Muscle layer of duodenum (tissue), 2 donors: ENCODE measurements at regions not wholly inside any gene's neighbourhood (a gene's known extent, or its start where the extent isn't known, plus 50 kb on each side); places are given as distances from the start of the nearest gene placed in this dataset.

Experiments used
- H3K27ac ChIP-seq: one replicate; pipeline ENCODE4 v1.7.0; 2013; ENCODE audit warnings: mild to moderate bottlenecking, low read length
- H3K27me3 ChIP-seq: one replicate; pipeline ENCODE4 v1.7.0; 2013; ENCODE audit warnings: low read depth, mild to moderate bottlenecking, control low read depth, low read length
- H3K36me3 ChIP-seq, 2 donors: one replicate each; pipeline ENCODE4 v1.7.0; 2013; ENCODE audit warnings: low read length in 2 of 2, control low read depth in 1 of 2, mild to moderate bottlenecking in 1 of 2; ENCODE audit not compliant: insufficient read depth in 2 of 2, control insufficient read depth in 1 of 2
- H3K4me1 ChIP-seq, 2 donors: one replicate each; pipeline ENCODE4 v1.7.0; 2013; ENCODE audit warnings: low read length in 2 of 2, mild to moderate bottlenecking in 2 of 2, control low read depth in 1 of 2, moderate library complexity in 1 of 2; ENCODE audit not compliant: insufficient read depth in 2 of 2, control insufficient read depth in 1 of 2
- H3K4me3 ChIP-seq, 2 donors: one replicate each; pipeline ENCODE4 v1.7.0; 2013; ENCODE audit warnings: low read length in 2 of 2, low read depth in 1 of 2, mild to moderate bottlenecking in 1 of 2
- H3K9me3 ChIP-seq, 2 donors: one replicate each; pipeline ENCODE4 v1.7.0; 2013; ENCODE audit warnings: low read length in 2 of 2, control low read depth in 1 of 2, mild to moderate bottlenecking in 1 of 2; ENCODE audit not compliant: control insufficient read depth in 1 of 2
- donor health status: healthy.

DNA sequence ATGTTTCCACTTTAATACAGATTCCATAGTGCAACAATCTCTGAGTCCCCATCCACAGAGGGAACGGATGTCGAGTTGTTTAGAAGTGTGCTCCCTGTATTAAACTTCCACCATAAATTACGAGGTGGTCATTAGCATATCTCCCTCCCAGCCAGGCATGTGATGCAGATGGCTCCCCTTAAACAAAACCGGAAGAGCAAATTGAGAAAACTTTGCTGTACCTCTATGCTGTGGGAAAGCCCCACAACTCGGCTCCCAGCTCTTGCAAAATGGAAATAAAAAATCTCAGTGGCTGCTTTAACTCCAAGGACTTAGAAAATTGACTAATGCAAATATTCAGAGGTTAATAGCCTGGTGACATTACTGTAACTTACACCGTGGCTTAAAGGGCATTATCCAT is 290.9 kb downstream of the MAF start:
- H3K9me3 ChIP-seq, result no peaks in the 10 kb centered on the region
- no peak overlapping the region for H3K27ac ChIP-seq
- no peaks in the 10 kb centered on the region for H3K36me3 ChIP-seq
- no peaks in the 10 kb centered on the region for H3K4me1 ChIP-seq
- H3K4me3 ChIP-seq, result no peak overlapping the region
- H3K27me3 ChIP-seq, result no peaks in the 10 kb centered on the region

DNA sequence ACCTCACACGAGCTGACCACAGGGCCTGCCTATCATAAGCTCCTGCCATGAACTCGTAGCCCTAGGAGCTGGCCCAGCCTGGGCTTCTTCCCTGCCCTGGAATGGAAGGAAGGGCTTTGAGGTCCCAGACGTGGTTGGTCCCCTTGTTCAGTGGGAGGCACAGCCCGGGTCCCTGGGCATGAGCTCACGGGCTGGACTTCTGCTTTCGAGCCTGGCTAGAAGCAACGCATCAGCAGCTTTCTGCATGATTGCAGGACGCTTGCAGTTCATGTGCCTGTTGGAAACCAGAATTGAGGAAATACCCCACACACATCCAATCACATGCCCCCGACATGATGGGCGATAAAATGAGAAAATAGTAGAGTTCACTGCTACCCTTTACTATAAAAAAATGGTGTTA is 293.3 kb downstream of the MAF start:
- H3K4me1 ChIP-seq, result no peaks in the 10 kb centered on the region
- no peaks in the 10 kb centered on the region for H3K9me3 ChIP-seq
- no peak overlapping the region for H3K4me3 ChIP-seq
- no peaks in the 10 kb centered on the region for H3K27me3 ChIP-seq
- no peaks in the 10 kb centered on the region for H3K36me3 ChIP-seq
- no peak overlapping the region for H3K27ac ChIP-seq

DNA sequence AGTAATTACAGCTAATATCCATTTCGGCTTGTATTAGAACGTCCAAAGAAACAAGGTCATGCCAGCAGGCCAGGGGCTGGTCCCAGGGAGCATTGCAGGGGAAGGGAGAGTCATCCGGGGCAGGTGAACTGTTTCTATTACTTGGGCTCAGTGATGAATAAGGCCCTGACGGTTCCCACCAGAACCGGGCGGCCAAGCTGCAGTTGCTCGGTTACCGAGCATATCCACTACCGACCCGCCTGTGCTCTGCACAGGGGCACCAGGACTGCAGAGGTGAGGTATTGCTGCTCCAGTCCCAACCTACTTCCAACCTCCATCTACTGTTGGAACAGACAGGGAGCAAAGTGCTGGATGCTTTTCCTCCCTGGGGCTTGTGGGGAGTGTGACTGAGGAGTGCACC is 295.5 kb downstream of the MAF start:
- H3K4me3 ChIP-seq, result no peak overlapping the region
- H3K36me3 ChIP-seq, result no peaks in the 10 kb centered on the region
- H3K27me3 ChIP-seq, result no peaks in the 10 kb centered on the region
- no peaks in the 10 kb centered on the region for H3K4me1 ChIP-seq
- no peaks in the 10 kb centered on the region for H3K9me3 ChIP-seq
- no peak overlapping the region for H3K27ac ChIP-seq

DNA sequence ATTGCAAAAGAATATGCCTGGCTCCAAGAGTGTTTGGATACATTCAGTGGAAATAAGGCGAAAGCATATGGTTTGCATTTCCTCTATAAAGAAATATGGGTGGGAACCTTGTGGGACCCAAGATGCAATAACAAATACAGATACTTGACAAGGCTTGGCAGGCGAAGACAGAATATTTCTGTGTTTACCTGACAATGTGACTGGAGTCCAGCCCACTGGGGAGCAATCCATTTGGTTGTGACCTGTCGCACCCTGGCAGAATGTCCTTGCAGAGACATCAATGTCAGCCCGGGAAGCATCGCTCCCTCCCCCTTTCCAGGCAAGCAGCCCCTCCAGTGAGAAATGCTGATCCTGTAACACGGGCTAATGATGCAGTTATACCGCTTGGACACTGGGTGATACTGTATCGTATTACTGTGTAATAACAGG is 296.6 kb downstream of the MAF start:
- Histone ChIP-seq H3K9me3 (no peaks in the 10 kb centered on the region), H3K36me3 (no peaks in the 10 kb centered on the region), H3K27ac (no peak overlapping the region), H3K27me3 (no peaks in the 10 kb centered on the region), H3K4me1 (no peaks in the 10 kb centered on the region), H3K4me3 (no peak overlapping the region)

DNA sequence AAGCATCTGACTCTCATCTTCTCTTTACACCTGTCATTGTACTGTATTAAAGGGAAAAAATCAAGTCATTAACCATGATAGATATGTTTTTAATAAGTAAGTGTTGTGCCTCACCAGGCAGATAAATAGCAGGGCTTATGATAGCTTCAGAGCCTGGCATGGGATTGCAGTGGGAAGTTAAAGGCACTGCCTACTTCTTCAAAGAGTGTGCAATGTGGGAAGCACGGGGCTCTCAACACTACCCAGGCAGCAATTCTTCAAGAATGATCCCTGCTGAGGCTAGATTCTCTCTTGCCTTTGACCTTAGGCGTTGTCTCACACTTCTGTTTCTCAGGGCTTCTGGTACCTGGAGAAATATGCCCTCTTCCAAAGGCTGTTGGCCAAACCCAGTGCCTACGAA is 297.3 kb downstream of the MAF start:
- Histone ChIP-seq H3K36me3 (no peaks in the 10 kb centered on the region), H3K9me3 (no peaks in the 10 kb centered on the region), H3K4me3 (no peak overlapping the region), H3K27ac (no peak overlapping the region), H3K4me1 (no peaks in the 10 kb centered on the region), H3K27me3 (no peaks in the 10 kb centered on the region)

DNA sequence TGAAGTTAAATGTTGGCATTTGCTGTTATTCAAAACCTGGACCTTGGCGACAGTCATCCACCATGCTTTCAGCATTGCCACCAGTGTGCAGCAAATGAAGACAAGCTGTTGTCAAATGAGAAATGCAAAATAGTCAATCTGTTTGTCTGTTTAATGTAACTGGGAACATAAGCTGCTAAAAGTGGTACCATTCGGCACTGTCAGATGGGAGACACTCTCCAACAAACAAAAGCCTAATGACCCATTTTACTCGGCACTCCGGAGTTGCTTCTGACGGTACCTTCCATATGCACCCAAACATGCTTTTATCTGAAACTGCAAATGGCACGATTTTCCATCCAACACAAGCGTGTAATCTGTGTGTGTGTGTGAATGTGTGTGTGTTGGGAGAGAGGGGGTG is 297.8 kb downstream of the MAF start:
- Histone ChIP-seq H3K4me1 (no peaks in the 10 kb centered on the region), H3K36me3 (no peaks in the 10 kb centered on the region), H3K4me3 (no peak overlapping the region), H3K27me3 (no peaks in the 10 kb centered on the region), H3K9me3 (no peaks in the 10 kb centered on the region), H3K27ac (no peak overlapping the region)

DNA sequence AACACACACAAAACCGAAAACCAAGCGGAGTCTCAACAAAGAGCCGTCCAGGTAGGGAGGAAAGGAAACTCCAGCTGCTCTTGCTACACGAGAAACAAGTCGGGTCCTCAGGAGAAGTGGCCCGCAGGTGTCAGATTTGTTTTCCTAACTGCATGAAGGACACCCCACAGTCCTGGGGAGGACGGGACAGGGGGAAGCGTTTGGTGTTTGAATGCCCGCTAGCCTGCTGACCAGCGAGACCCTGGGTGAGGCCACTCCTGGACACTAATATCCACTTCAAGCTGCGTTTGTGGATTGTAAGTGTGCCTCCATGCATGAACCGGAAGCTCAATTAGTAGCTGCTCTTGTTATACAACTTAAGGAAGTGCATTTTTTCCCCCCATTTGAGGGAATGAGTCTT is 299.5 kb downstream of the MAF start:
- Histone ChIP-seq H3K36me3 (no peaks in the 10 kb centered on the region), H3K27ac (no peak overlapping the region), H3K27me3 (no peaks in the 10 kb centered on the region), H3K4me3 (no peak overlapping the region), H3K9me3 (no peaks in the 10 kb centered on the region), H3K4me1 (no peaks in the 10 kb centered on the region)

DNA sequence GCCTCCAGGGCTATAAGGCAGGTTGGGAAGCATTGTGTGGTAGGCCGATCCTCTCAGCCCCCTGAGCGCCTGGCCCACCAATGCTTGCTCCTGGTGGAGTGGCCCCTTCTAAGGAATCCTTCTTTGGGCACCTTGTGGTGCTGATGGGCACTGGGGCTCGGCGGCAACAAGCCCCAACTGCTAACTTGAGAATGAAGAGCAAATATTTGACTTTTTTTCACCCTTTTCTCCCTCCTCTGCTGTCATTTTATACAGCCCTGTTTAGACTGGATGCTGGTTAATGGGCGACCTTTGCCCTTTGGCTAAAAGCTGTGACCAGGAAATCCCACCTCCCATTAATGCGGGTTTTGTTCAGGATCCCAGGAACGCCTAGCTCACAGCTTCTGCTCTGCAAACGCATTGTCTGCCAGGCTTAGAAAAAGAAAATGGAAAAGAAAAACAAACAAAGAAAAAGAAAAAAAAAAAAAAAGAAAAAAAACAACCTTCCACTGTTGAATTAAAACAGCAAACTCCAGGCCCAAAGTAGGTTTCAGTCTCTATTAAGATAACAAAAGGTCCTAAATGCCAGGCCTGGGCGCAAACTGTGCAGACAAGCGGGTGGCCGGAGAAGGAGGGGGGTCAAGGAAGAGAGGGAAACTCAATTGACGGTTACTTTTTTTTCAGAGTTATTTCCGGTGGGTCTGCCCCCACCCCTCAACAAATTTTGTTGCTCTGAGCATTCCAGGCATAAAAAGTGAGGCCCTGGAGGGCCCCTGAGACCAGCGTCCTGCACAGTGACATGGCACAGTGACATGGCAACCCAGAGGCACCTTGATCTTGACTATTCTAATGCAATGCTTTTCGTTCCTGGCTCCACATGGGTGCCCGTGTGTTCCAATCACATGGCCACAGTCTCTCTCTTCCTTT is 301.4 kb downstream of the MAF start:
- Histone ChIP-seq H3K9me3 (no peaks in the 10 kb centered on the region), H3K27ac (no peak overlapping the region), H3K4me3 (no peak overlapping the region), H3K36me3 (no peaks in the 10 kb centered on the region), H3K27me3 (no peaks in the 10 kb centered on the region), H3K4me1 (no peaks in the 10 kb centered on the region)

DNA sequence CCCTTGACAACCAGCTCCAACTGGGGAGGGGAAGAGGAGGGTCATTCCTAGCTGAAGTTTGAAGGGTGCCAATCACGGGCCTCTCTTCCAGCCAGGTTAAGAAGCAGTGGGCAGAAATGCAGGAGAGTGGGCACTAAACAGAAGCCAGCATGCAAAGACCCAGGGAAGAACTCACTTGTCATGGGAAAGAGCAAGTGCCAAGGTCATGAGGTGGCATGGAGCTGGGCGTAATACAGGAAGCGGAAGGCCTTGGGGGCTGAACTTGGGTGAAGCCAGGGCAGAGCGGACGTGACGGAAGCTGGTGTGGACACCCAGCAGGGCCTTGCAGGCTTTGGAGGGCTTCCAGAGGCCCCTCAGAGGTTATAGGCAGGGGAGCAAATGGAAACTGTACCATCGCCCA is 302.1 kb downstream of the MAF start:
- Histone ChIP-seq H3K27me3 (no peaks in the 10 kb centered on the region), H3K9me3 (no peaks in the 10 kb centered on the region), H3K4me3 (no peak overlapping the region), H3K36me3 (no peaks in the 10 kb centered on the region), H3K4me1 (no peaks in the 10 kb centered on the region), H3K27ac (no peak overlapping the region)

DNA sequence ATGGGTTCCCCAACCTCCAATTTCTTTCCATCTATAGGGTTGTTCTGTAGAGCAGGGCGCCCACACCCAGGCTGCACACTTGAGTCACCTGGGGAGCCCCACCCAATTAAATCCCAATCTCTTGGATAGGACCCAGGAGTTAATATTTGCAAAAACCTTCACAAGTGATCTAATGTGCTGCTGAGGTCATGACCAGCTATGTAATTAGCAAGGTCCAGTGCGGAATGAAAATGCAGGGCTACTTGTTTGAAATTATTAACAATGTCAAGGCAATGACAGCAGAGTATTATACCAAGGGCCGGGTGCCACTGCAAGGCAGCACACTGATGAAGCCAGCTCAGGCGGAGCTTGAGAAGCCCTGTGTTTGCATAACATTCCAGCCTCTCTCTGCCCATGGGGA is 302.7 kb downstream of the MAF start:
- Histone ChIP-seq H3K4me1 (no peaks in the 10 kb centered on the region), H3K27me3 (no peaks in the 10 kb centered on the region)

DNA sequence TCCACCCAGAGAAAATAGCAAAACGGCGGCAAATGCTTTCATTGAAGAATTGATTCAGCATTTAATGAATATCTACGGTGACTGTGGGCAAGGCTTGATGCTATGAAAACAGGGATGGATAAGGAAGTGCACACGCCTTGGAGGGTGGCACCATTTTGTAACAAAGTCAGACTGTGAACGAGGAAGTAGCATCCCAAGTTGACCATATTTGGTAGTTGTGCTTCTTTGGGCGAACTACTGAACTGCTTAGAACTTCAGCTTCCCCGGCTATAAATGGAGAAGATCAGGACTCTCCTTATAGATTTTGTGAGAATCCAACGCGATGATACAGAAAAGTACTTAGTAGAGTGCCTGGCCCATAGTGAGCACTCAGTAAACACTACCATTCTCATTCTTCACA is 303.2 kb downstream of the MAF start:
- Histone ChIP-seq H3K27ac (no peak overlapping the region), H3K27me3 (no peaks in the 10 kb centered on the region), H3K9me3 (no peaks in the 10 kb centered on the region), H3K36me3 (no peaks in the 10 kb centered on the region), H3K4me1 (no peaks in the 10 kb centered on the region), H3K4me3 (no peak overlapping the region)

More for the DNA sequence above, 302.7 kb downstream of the MAF start:
- Histone ChIP-seq H3K9me3 (no peaks in the 10 kb centered on the region), H3K4me3 (no peak overlapping the region), H3K27ac (no peak overlapping the region), H3K36me3 (no peaks in the 10 kb centered on the region)

DNA sequence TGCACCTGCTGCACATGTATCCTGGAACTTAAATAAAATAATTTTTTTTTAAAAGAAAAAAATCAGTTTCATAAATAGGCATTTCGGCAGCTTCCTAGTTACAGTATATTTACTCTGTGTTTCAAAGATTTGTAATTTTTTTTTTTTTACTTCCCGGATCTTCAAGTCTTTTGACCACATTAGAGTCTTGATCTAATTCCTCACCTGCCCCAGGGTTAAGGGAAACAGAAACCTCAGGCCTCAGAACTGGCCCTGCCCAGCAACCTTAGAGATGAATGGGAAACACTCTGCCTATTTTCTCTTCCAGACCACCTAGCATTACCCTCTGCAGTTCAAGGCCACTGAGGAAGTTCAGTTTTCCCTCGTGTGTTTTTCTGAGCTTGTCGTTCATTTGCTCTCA is 304.0 kb downstream of the MAF start:
- no peaks in the 10 kb centered on the region for H3K27me3 ChIP-seq
- H3K4me1 ChIP-seq, result no peaks in the 10 kb centered on the region
- H3K27ac ChIP-seq, result no peak overlapping the region
- H3K4me3 ChIP-seq, result no peak overlapping the region
- H3K36me3 ChIP-seq, result no peaks in the 10 kb centered on the region
- no peaks in the 10 kb centered on the region for H3K9me3 ChIP-seq
